ENCODE measurements at regions not wholly inside any gene's neighbourhood (a gene's known extent, or its start where the extent isn't known, plus 50 kb on each side); places are given as distances from the start of the nearest gene placed in this dataset.

DNA sequence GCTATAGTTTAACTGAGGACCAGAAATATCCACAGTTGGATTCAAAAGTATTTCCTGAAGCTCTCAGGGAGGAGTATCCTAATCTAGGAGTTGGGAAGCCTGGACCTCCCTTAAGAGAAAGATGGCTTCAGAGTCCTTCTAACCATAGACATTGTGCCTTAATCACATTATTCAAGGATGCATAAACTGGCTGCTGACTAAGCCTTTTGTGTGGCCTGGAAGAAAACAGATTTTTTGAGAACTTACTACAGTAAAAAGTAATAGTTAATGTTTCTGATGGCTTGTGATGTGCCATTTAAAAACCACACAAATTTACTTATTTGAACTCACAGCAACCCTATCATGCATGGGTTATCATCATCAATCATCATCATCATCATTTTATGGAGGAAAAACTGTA is 126.2 kb upstream of the RPL38 start:
- no peaks in the 10 kb centered on the region for H3K36me3 Mint-ChIP-seq (ENCODE audit: low read depth)
- DNase-seq: no peak

DNA sequence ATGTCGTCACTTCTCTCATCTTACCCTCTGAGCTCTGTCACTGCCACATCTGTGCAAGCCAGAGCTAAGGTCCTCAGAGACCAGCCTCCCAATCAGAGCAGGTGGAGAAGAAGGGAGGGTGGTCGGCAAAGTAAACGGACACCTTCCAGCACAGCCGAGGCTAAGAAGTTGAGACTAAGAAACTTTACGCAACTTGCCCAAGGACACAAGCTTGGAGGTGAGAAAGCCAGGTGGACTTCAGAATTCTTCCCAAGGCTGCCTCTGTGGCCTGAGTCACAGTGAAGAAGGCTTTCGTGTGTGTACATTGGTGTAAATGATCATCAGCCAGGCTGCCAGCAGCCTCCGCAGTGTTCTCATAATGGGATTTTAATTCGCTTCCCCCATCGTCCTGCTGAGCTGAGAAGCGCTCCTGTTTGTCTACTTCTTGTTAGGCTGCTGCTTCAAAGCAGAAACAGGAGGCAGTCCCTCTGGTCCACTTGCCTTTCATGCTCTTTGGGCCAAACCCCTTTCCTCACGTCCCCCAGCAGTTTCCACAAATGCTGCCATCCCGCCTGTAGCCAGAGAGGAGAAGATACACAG is 125.0 kb upstream of the RPL38 start:
- Histone ChIP-seq H3K9me3 (ENCODE audit: control insufficient read depth in 1 of 2, insufficient read depth in 1 of 2, low read length in 2 of 2) (no peaks in the 10 kb centered on the region), H3K4me1 (ENCODE audit: insufficient read depth, low read length) (no peaks in the 10 kb centered on the region), H3K27ac (ENCODE audit: low read depth in 1 of 2, low read length in 2 of 2) (no peak overlapping the region), H3K27me3 (ENCODE audit: control insufficient read depth in 1 of 2, insufficient read depth in 2 of 2, low read length in 2 of 2) (peaks cover 0 to 7% of the 10 kb centered on the region in 2 experiments), H3K36me3 (ENCODE audit: insufficient read depth, low read length) (no peaks in the 10 kb centered on the region), H3K4me3 (ENCODE audit: low read length) (no peak overlapping the region)
- intact Hi-C loops (cut with DNase I, micrococcal nuclease): no loop called here
- H3K4me3 Mint-ChIP-seq: no peak overlapping the region
- H3K4me1 Mint-ChIP-seq (ENCODE audit: low read depth): no peaks in the 10 kb centered on the region
- ATAC-seq (ENCODE audit: poor library complexity): no peak
- TF ChIP-seq, protein P1, sequence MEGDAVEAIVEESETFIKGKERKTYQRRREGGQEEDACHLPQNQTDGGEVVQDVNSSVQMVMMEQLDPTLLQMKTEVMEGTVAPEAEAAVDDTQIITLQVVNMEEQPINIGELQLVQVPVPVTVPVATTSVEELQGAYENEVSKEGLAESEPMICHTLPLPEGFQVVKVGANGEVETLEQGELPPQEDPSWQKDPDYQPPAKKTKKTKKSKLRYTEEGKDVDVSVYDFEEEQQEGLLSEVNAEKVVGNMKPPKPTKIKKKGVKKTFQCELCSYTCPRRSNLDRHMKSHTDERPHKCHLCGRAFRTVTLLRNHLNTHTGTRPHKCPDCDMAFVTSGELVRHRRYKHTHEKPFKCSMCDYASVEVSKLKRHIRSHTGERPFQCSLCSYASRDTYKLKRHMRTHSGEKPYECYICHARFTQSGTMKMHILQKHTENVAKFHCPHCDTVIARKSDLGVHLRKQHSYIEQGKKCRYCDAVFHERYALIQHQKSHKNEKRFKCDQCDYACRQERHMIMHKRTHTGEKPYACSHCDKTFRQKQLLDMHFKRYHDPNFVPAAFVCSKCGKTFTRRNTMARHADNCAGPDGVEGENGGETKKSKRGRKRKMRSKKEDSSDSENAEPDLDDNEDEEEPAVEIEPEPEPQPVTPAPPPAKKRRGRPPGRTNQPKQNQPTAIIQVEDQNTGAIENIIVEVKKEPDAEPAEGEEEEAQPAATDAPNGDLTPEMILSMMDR (IDR thresholded peaks at IDR 0.05): no peak
- H3K9me3 Mint-ChIP-seq: peaks cover 3% of the 10 kb centered on the region
- CTCF ChIA-PET: no interaction called here
- no peak for DNase-seq
- no peak overlapping the region for H3K27ac Mint-ChIP-seq
- peaks cover 18% of the 10 kb centered on the region for H3K27me3 Mint-ChIP-seq
- POLR2A ChIA-PET: no interaction called here
- no peaks in the 10 kb centered on the region for H3K36me3 Mint-ChIP-seq (ENCODE audit: low read depth)

More for the DNA sequence above, 126.2 kb upstream of the RPL38 start:
- Mint-ChIP-seq H3K27ac (no peak overlapping the region), H3K4me1 (ENCODE audit: low read depth) (no peaks in the 10 kb centered on the region), H3K27me3 (peaks cover 11% of the 10 kb centered on the region), H3K4me3 (no peak overlapping the region), H3K9me3 (peaks cover 3% of the 10 kb centered on the region)
- TF ChIP-seq, protein P1 (IDR thresholded peaks at IDR 0.05): no peak
- H3K4me3 ChIP-seq (ENCODE audit: low read length): no peak overlapping the region
- intact Hi-C loops (cut with DNase I, micrococcal nuclease): no loop called here
- ChIA-PET POLR2A (no interaction called here), CTCF (no interaction called here)
- H3K27ac ChIP-seq (ENCODE audit: low read depth in 1 of 2, low read length in 2 of 2): no peak overlapping the region
- no peaks in the 10 kb centered on the region for H3K9me3 ChIP-seq (ENCODE audit: control insufficient read depth in 1 of 2, insufficient read depth in 1 of 2, low read length in 2 of 2)
- no peaks in the 10 kb centered on the region for H3K36me3 ChIP-seq (ENCODE audit: insufficient read depth, low read length)
- peaks cover 0 to 7% of the 10 kb centered on the region in 2 experiments for H3K27me3 ChIP-seq (ENCODE audit: control insufficient read depth in 1 of 2, insufficient read depth in 2 of 2, low read length in 2 of 2)
- ATAC-seq (ENCODE audit: poor library complexity): no peak
- H3K4me1 ChIP-seq (ENCODE audit: insufficient read depth, low read length): no peaks in the 10 kb centered on the region

DNA sequence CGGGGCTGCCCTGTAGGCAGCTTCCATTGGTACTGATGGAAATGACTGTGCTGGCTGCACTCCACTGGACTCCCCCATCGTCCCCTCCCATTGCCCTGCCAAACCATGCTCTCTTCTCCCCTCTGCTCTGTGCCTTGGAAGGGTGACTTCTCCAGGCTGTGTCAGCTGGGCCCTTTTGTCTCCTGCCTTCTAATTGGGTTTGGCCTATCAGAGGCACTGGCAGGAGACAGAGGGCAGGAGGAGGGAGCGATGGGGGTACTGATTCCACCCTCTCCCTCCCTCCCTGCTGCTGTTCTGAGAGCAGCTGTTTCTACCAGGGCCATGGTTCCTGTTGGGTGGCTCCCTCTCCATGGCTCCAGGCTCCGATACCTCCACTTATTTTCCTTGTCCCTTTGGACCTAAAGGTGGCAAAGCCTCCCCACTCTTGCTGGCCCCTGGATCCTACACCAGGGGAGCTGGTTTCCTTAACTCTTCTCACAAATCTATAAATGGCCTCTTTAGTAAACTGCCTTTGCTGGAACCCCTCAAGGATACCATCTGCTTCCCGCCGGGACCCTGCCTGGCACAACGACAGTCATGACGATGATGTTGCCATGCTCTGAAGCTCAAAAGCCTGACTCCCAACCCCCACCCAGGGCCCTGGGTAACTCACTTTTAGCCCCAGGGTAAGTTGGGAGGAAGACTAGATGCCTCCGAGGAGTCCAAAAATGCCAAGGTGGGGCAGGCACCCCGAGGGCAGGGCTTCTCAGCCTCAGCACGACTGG is 123.8 kb upstream of the RPL38 start:
- H3K4me1 Mint-ChIP-seq (ENCODE audit: low read depth): no peaks in the 10 kb centered on the region
- Histone ChIP-seq H3K27me3 (ENCODE audit: control insufficient read depth in 1 of 2, insufficient read depth in 2 of 2, low read length in 2 of 2) (peaks cover 0 to 5% of the 10 kb centered on the region in 2 experiments), H3K4me1 (ENCODE audit: insufficient read depth, low read length) (no peaks in the 10 kb centered on the region), H3K27ac (ENCODE audit: low read depth in 1 of 2, low read length in 2 of 2) (no peak overlapping the region), H3K36me3 (ENCODE audit: insufficient read depth, low read length) (no peaks in the 10 kb centered on the region), H3K9me3 (ENCODE audit: control insufficient read depth in 1 of 2, insufficient read depth in 1 of 2, low read length in 2 of 2) (no peaks in the 10 kb centered on the region), H3K4me3 (ENCODE audit: low read length) (no peak overlapping the region)
- H3K4me3 Mint-ChIP-seq: no peak overlapping the region
- ChIA-PET CTCF (no interaction called here), POLR2A (no interaction called here)
- ATAC-seq (ENCODE audit: poor library complexity) (no peak), DNase-seq (no peak)
- no peaks in the 10 kb centered on the region for H3K36me3 Mint-ChIP-seq (ENCODE audit: low read depth)
- TF ChIP-seq, protein P1 (IDR thresholded peaks at IDR 0.05): no peak
- intact Hi-C loops (cut with DNase I, micrococcal nuclease): no loop called here
- peaks cover 24% of the 10 kb centered on the region for H3K27me3 Mint-ChIP-seq
- no peaks in the 10 kb centered on the region for H3K9me3 Mint-ChIP-seq
- no peak overlapping the region for H3K27ac Mint-ChIP-seq

Measured in CD4-positive, alpha-beta T cell (primary cell).